Endothelial cell of umbilical vein (primary cell): ENCODE measurements at regions not wholly inside any gene's neighbourhood (a gene's known extent, or its start where the extent isn't known, plus 50 kb on each side); places are given as distances from the start of the nearest gene placed in this dataset.

Source experiments
- BruUV-seq: library from RNA; stranded (reverse); fragments of 400-500 nt; replicated peaks from 2 replicates; lab custom pipeline; 2021; lab: Mats Ljungman, UMichigan
- CTCF ChIA-PET: fragments of 300-600, 350-600 bp; sonication (Branson Sonifier 250); formaldehyde crosslinking; loops from one replicate; lab custom pipeline; 2021; ENCODE audit warnings: antibody characterized with exemption, inconsistent platforms; lab: Charles Lee
- POLR2A ChIA-PET: fragments of 300-600, 350-600 bp; sonication (Branson Sonifier 250); formaldehyde crosslinking; loops from one replicate; lab custom pipeline; 2021; ENCODE audit warnings: antibody characterized with exemption, inconsistent platforms; lab: Charles Lee
- DNase-seq: peaks from one replicate; pipeline ENCODE4 v3.0.0-alpha.2; 2011; ENCODE audit warnings: low read depth, low spot score
- FAIRE-seq: peaks from 2 replicates; lab custom pipeline; 2011; peaks lifted over from hg19 to GRCh38; lab: Jason Lieb, UNC
- H2AFZ ChIP-seq: 2 replicates; pipeline ENCODE4 v1.6.0; 2012; ENCODE audit warnings: low read depth, low read length, control low read depth, inconsistent platforms
- H3K27ac ChIP-seq: 2 replicates; pipeline ENCODE4 v1.5.1; 2011; ENCODE audit warnings: low read depth, mild to moderate bottlenecking, control low read depth, low read length, moderate library complexity; ENCODE audit not compliant: insufficient read depth
- H3K27me3 ChIP-seq, 2 experiments: 2 replicates each; pipeline versions ENCODE4 v1.6.0 to v1.6.1; 2011; ENCODE audit warnings: low read length in 2 of 2, mixed read lengths in 1 of 2; ENCODE audit not compliant: control insufficient read depth in 2 of 2, insufficient read depth in 2 of 2
- H3K36me3 ChIP-seq, 2 experiments: 2 replicates in 1 of 2; 3 replicates in 1 of 2; pipeline ENCODE4 v1.5.1; 2011; ENCODE audit warnings: low read length in 2 of 2, mild to moderate bottlenecking in 1 of 2, moderate library complexity in 1 of 2; ENCODE audit not compliant: control insufficient read depth in 2 of 2, insufficient read depth in 2 of 2; ENCODE audit errors: extremely low read depth in 1 of 2
- H3K4me1 ChIP-seq: 3 replicates; pipeline ENCODE4 v1.5.1; 2011; ENCODE audit warnings: mild to moderate bottlenecking, low read length; ENCODE audit not compliant: control insufficient read depth, insufficient read depth; ENCODE audit errors: extremely low read depth
- H3K4me2 ChIP-seq: 2 replicates; pipeline ENCODE4 v1.6.1; 2011; ENCODE audit warnings: low read length, control low read depth, mixed read lengths; ENCODE audit not compliant: insufficient read depth
- H3K4me3 ChIP-seq, 3 experiments: fragments of 200-600 bp in 1 of 3; sonication (generic), shearing (Covaris generic) in 1 of 3; replicated peaks in 1 of 3; 2 replicates each; pipeline ENCODE4 v1.5.1; 2011 to 2016; ENCODE audit warnings: control low read depth in 3 of 3, low read length in 3 of 3, mild to moderate bottlenecking in 2 of 3, inconsistent platforms in 1 of 3, low read depth in 1 of 3, moderate library complexity in 1 of 3; ENCODE audit not compliant: insufficient read depth in 1 of 3
- H3K79me2 ChIP-seq: 2 replicates; pipeline ENCODE4 v1.6.0; 2012; ENCODE audit warnings: low read length, inconsistent platforms; ENCODE audit not compliant: control insufficient read depth, insufficient read depth
- H3K9ac ChIP-seq: replicated peaks from 2 replicates; pipeline ENCODE3; 2011; ENCODE audit warnings: low read length, control low read depth; ENCODE audit not compliant: insufficient read depth; ENCODE audit errors: extremely low read depth
- H3K9me1 ChIP-seq: replicated peaks from 3 replicates; pipeline ENCODE4 v1.6.0; 2011; ENCODE audit warnings: mild to moderate bottlenecking, low read length; ENCODE audit not compliant: control insufficient read depth, insufficient read depth; ENCODE audit errors: extremely low read depth
- H3K9me3 ChIP-seq: replicated peaks from 2 replicates; pipeline ENCODE4 v1.5.1; 2012; ENCODE audit warnings: low read length, inconsistent platforms; ENCODE audit not compliant: control insufficient read depth, insufficient read depth
- H4K20me1 ChIP-seq: replicated peaks from 2 replicates; pipeline ENCODE3; 2011; ENCODE audit warnings: mild to moderate bottlenecking, low read length; ENCODE audit not compliant: control insufficient read depth, insufficient read depth; ENCODE audit errors: extremely low read depth
- CTCF ChIP-seq, 2 donors: IDR thresholded peaks; 1 replicate in 1 of 2; 2 replicates in 1 of 2; pipeline ENCODE4 v1.5.1; 2011; ENCODE audit warnings: low read length in 2 of 2, mild to moderate bottlenecking in 2 of 2, moderate library complexity in 2 of 2, control low read depth in 1 of 2, inconsistent platforms in 1 of 2, low read depth in 1 of 2; ENCODE audit not compliant: insufficient read depth in 1 of 2; ENCODE audit errors: extremely low read depth in 1 of 2
- EZH2 ChIP-seq: IDR thresholded peaks from 2 replicates; pipeline ENCODE4 v1.6.1; 2012; ENCODE audit warnings: borderline replicate concordance, low read depth, mild to moderate bottlenecking, moderate library complexity, low read length, inconsistent platforms; ENCODE audit not compliant: severe bottlenecking
- FOS ChIP-seq: IDR thresholded peaks from 2 replicates; pipeline ENCODE4 v1.6.1; 2011; ENCODE audit warnings: mild to moderate bottlenecking, low read length, moderate library complexity, borderline replicate concordance; ENCODE audit not compliant: insufficient read depth
- GATA2 ChIP-seq: IDR thresholded peaks from 2 replicates; pipeline ENCODE4 v1.7.0; 2011; ENCODE audit warnings: low read depth, mild to moderate bottlenecking, moderate library complexity, mixed read lengths, low read length; ENCODE audit not compliant: insufficient read length, insufficient read depth
- JUN ChIP-seq: IDR thresholded peaks from 2 replicates; pipeline ENCODE4 v1.6.1; 2011; ENCODE audit warnings: borderline replicate concordance, low read depth; ENCODE audit not compliant: insufficient read length, insufficient read depth
- MAX ChIP-seq: IDR thresholded peaks from 2 replicates; pipeline ENCODE4 v1.6.1; 2011; ENCODE audit not compliant: insufficient read depth, insufficient read length
- MYC ChIP-seq: IDR thresholded peaks from one replicate; pipeline ENCODE4 v1.6.1; 2011; ENCODE audit warnings: mild to moderate bottlenecking, low read depth, low read length
- POLR2A ChIP-seq: IDR thresholded peaks from 2 replicates; pipeline ENCODE4 v1.6.1; 2012; ENCODE audit warnings: low read depth, mild to moderate bottlenecking, control low read depth, low read length
- POLR2AphosphoS5 ChIP-seq: IDR thresholded peaks from 2 replicates; pipeline ENCODE4 v1.6.1; 2012; ENCODE audit warnings: low read depth, mild to moderate bottlenecking, control low read depth, low read length, moderate library complexity; ENCODE audit not compliant: insufficient read depth
- dilution Hi-C: fragments of 300-500 bp; cut with MboI; formaldehyde crosslinking; loops from one replicate; pipeline ENCODE4 v1.15.0; 2019; ENCODE audit warnings: low sequenced_read_pairs; ENCODE audit not compliant: extremely low pct_ligation_motif_present
- intact Hi-C: fragments of 100-400 bp; cut with micrococcal nuclease; formaldehyde crosslinking; loops from one replicate; pipeline ENCODE4 v1.10.0; 2022

- dilution Hi-C loops: no loop called here
- H3K4me3 ChIP-seq: no peak overlapping the region
- TF ChIP-seq GATA2: no peak
- no peak for TF ChIP-seq MYC
- TF ChIP-seq EZH2: no peak
- no peak for TF ChIP-seq POLR2A
- TF ChIP-seq JUN: no peak
- TF ChIP-seq FOS: no peak
- TF ChIP-seq CTCF (IDR thresholded peaks at IDR 0.05; ENCODE audit: extremely low read depth in 1 of 2, insufficient read depth in 1 of 2, low read depth in 1 of 2, low read length in 2 of 2): no peak
- no peak for TF ChIP-seq POLR2AphosphoS5
- TF ChIP-seq MAX: no peak
- no peaks in the 10 kb centered on the region for H3K79me2 ChIP-seq
- CTCF ChIA-PET: no interaction called here
- H3K36me3 ChIP-seq: no peaks in the 10 kb centered on the region
- no peaks in the 10 kb centered on the region for H4K20me1 ChIP-seq
- intact Hi-C loops: no loop called here
- no peak overlapping the region for H3K27ac ChIP-seq
- H3K9me3 ChIP-seq: no peaks in the 10 kb centered on the region
- H3K9ac ChIP-seq: no peak overlapping the region
- H3K4me1 ChIP-seq: no peaks in the 10 kb centered on the region
- no peak for FAIRE-seq
- H3K27me3 ChIP-seq: peaks cover 0 to 2% of the 10 kb centered on the region in 2 experiments
- no peak overlapping the region for H2AFZ ChIP-seq
- BruUV-seq: no TSS peak
- H3K4me2 ChIP-seq: no peak overlapping the region
- POLR2A ChIA-PET: no interaction called here
- DNase-seq: no peak
- H3K9me1 ChIP-seq: no peaks in the 10 kb centered on the region
Measured at GRCh38 chr6:131367206-131367873, 205.7 kb upstream of the ARG1 start.
